ENCODE measurements at regions not wholly inside any gene's neighbourhood (a gene's known extent, or its start where the extent isn't known, plus 50 kb on each side); places are given as distances from the start of the nearest gene placed in this dataset.

DNA sequence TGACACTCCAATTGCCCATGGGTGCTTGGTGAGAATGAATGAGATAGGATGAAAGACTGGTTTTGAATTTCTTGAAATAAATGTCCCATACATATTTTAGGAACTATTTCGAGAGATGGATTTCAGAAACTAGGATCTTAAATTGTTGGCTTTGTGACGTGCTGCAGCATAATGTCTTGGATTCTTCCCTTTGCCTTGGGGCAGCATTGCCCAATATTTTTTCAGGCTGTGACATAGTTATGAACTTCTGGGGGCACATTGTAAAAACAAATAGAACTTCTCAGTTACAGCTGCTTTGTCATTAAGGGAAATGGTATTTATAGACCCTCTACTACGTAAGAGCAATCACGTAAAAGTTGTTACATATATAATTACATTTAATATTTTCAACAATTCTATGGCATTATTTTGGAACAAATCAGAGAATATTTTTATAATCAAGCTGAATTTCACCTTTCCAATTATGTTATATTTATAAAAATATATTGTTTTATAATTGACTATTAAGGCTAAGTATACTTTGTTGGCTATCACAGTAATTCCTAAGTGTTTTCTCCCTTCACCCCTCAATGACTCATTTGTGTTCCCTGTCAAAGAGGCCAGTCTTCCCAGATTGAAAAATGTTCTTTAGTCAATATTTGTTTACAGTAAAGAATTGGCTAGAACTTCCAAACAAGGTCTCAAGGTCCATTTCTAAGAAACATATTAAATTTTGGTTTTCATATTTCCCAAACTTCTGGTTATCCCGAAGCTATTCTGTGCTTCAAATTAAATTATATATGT lies 1388.3 kb upstream of the ACO1 start:
- no peak for DNase-seq
- TF ChIP-seq, protein P1, sequence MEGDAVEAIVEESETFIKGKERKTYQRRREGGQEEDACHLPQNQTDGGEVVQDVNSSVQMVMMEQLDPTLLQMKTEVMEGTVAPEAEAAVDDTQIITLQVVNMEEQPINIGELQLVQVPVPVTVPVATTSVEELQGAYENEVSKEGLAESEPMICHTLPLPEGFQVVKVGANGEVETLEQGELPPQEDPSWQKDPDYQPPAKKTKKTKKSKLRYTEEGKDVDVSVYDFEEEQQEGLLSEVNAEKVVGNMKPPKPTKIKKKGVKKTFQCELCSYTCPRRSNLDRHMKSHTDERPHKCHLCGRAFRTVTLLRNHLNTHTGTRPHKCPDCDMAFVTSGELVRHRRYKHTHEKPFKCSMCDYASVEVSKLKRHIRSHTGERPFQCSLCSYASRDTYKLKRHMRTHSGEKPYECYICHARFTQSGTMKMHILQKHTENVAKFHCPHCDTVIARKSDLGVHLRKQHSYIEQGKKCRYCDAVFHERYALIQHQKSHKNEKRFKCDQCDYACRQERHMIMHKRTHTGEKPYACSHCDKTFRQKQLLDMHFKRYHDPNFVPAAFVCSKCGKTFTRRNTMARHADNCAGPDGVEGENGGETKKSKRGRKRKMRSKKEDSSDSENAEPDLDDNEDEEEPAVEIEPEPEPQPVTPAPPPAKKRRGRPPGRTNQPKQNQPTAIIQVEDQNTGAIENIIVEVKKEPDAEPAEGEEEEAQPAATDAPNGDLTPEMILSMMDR (IDR thresholded peaks at IDR 0.05), result no peak
- TF ChIP-seq POLR2A (IDR thresholded peaks at IDR 0.05) (no peak), EP300 (IDR thresholded peaks at IDR 0.05) (no peak)
- Histone ChIP-seq H3K4me1 (ENCODE audit: insufficient read depth) (no peaks in the 10 kb centered on the region), H3K9me3 (no peaks in the 10 kb centered on the region), H3K4me3 (no peak overlapping the region), H3K27ac (no peak overlapping the region), H3K36me3 (no peaks in the 10 kb centered on the region), H3K27me3 (no peaks in the 10 kb centered on the region)
- intact Hi-C loops (cut with DNase I), result no loop called here
- 68 to 76% (median 71%) methylated on average over 5 of the region's 5 CpGs for WGBS, 3 donors

DNA sequence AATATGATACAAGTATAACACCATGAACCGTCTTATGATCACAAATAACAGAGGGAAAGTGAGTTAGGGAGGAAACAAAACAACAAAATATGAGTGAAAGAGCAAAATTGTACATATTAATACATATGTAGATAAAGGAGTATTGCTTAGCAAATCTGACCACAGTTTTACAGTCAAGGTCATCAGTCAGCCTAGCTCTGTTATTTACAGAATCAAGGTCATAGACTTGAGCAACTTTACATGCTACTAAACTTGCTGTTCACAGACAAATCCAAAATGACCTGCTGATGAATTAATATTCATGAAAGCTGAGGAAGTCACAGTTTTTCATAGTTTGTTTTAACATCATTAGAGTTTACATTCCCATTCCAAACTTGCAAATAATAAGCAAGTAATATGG lies 1387.7 kb upstream of the ACO1 start:
- Histone ChIP-seq H3K36me3 (no peaks in the 10 kb centered on the region), H3K27ac (no peak overlapping the region), H3K27me3 (no peaks in the 10 kb centered on the region), H3K4me3 (no peak overlapping the region), H3K9me3 (no peaks in the 10 kb centered on the region), H3K4me1 (ENCODE audit: insufficient read depth) (no peaks in the 10 kb centered on the region)
- intact Hi-C loops (cut with DNase I), result no loop called here
- 11 to 23% (median 14%) methylated on average over 1 of the region's 1 CpG for WGBS, 3 donors
- DNase-seq, result no peak
- TF ChIP-seq, protein P1 (IDR thresholded peaks at IDR 0.05), result no peak
- TF ChIP-seq EP300 (IDR thresholded peaks at IDR 0.05), result no peak
- TF ChIP-seq POLR2A (IDR thresholded peaks at IDR 0.05), result no peak

DNA sequence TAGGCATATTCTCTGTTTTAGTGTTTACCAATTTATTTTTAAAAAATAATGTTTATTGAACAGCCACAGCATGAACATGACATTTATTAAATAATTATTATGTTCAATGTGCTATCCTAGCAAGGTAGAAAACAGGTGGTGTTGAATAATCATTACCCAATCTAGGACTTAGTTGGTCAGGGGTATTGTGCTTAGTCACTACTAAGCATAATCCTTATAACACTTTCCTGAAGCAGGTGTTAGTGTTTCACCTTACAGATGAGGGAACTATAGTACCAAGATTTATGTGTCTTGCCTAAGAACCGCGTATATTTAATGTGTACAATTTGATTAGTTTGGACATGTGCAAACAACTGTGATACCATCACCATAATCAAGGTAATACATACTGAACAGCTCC lies 1387.2 kb upstream of the ACO1 start:
- intact Hi-C loops (cut with DNase I), result no loop called here

DNA sequence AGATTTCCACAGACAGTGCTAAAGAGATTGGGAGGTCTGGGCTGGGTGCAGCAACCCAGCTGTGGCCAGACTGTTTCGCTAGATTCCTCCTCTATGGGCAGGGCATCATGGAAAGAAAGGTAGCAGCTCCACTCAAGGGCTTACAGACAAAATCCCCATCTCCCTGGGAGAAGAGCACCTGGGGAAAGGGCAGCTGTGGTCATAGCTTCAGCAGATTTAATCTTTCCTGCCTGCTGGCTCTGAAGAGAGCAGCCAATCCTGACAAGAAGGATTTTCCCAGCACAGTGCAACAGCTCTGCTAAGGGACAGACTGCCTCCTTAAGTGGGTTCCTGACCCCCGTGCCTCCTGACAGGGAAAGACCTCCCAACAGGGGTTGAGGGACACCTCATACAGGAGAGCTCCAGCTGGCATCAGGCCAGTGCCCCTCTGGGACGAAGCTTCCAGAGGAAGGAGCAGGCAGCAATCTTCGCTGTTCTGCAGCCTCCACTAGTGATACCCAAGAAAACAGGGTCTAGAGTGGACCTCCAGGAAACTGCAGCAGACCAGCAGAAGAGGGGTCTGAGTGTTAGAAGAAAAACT lies 1379.3 kb upstream of the ACO1 start:
- Histone ChIP-seq H3K9me3 (no peaks in the 10 kb centered on the region), H3K4me1 (ENCODE audit: insufficient read depth) (no peaks in the 10 kb centered on the region), H3K36me3 (no peaks in the 10 kb centered on the region), H3K27me3 (no peaks in the 10 kb centered on the region), H3K27ac (no peak overlapping the region), H3K4me3 (no peak overlapping the region)
- no peak for DNase-seq
- intact Hi-C loops (cut with DNase I), result no loop called here
- TF ChIP-seq, protein P1 (IDR thresholded peaks at IDR 0.05), result no peak
- TF ChIP-seq POLR2A (IDR thresholded peaks at IDR 0.05) (no peak), EP300 (IDR thresholded peaks at IDR 0.05) (no peak)
- WGBS, 3 donors, result 80 to 95% (median 87%) methylated on average over 4 of the region's 4 CpGs

More for the DNA sequence above, 1387.2 kb upstream of the ACO1 start:
- no peaks in the 10 kb centered on the region for H3K36me3 ChIP-seq
- H3K9me3 ChIP-seq, result no peaks in the 10 kb centered on the region
- no peaks in the 10 kb centered on the region for H3K27me3 ChIP-seq
- H3K27ac ChIP-seq, result no peak overlapping the region
- no peak overlapping the region for H3K4me3 ChIP-seq
- WGBS, 3 donors, result 28 to 46% (median 41%) methylated on average over 2 of the region's 2 CpGs
- no peaks in the 10 kb centered on the region for H3K4me1 ChIP-seq (ENCODE audit: insufficient read depth)
- TF ChIP-seq, protein P1 (IDR thresholded peaks at IDR 0.05), result no peak
- no peak for TF ChIP-seq POLR2A (IDR thresholded peaks at IDR 0.05)
- TF ChIP-seq EP300 (IDR thresholded peaks at IDR 0.05), result no peak
- DNase-seq, result no peak

Measured in ovary (tissue), 7 donors.